Muscle of leg (tissue), 3 donors: ENCODE measurements at regions not wholly inside any gene's neighbourhood (a gene's known extent, or its start where the extent isn't known, plus 50 kb on each side); places are given as distances from the start of the nearest gene placed in this dataset.

ENCODE experiments used
- DNase-seq: peaks from one replicate; pipeline ENCODE4 v3.0.0; 2013
- H3K27ac ChIP-seq: one replicate; pipeline ENCODE4 v1.5.1; 2013; ENCODE audit warnings: mild to moderate bottlenecking, low read length, control low read depth
- H3K27me3 ChIP-seq: one replicate; pipeline ENCODE4 v1.6.1; 2013; ENCODE audit warnings: low read length; ENCODE audit not compliant: control insufficient read depth, insufficient read depth
- H3K36me3 ChIP-seq: one replicate; pipeline ENCODE4 v1.6.1; 2013; ENCODE audit warnings: low read length; ENCODE audit not compliant: control insufficient read depth, insufficient read depth
- H3K4me1 ChIP-seq: one replicate; pipeline ENCODE4 v1.6.1; 2013; ENCODE audit warnings: low read length; ENCODE audit not compliant: control insufficient read depth, insufficient read depth
- H3K4me3 ChIP-seq: one replicate; pipeline ENCODE4 v1.5.1; 2013; ENCODE audit warnings: low read length, control low read depth
- H3K9me3 ChIP-seq: replicated peaks from 2 replicates; pipeline ENCODE4 v1.6.1; 2013; ENCODE audit warnings: low read depth, low read length; ENCODE audit not compliant: control insufficient read depth
- WGBS: methylation state at CpG from one replicate; pipeline ENCODE4 v1.1.5; 2013; ENCODE audit warnings: missing lambda C conversion rate; ENCODE audit not compliant: insufficient coverage; 5-methylcytosine and 5-hydroxymethylcytosine counted together

DNA sequence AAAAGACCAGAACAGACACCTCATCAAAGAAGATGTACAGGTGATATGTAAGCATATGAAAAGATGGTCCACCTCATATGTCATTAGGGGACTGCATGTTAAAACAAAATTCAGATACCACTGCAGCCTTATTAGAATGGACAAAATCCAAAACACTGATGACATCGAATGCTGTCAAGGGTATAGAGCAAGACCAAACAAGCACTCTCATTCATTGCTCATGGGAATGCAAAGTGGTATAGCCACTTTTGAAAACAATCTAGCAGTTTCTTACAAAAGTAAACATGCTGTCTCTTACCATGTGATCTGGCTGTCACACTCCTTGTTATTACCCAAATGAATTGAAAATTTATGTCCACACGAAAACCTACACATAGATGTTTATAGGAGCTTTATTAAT lies 426.6 kb upstream of the ESRRG start:
- WGBS: no CpG with 5 or more reads among the region's 2 CpGs
- no peaks in the 10 kb centered on the region for H3K36me3 ChIP-seq
- H3K27ac ChIP-seq: no peak overlapping the region
- H3K4me3 ChIP-seq: no peak overlapping the region
- no peaks in the 10 kb centered on the region for H3K27me3 ChIP-seq
- H3K9me3 ChIP-seq: no peaks in the 10 kb centered on the region
- no peak for DNase-seq
- H3K4me1 ChIP-seq: no peaks in the 10 kb centered on the region

DNA sequence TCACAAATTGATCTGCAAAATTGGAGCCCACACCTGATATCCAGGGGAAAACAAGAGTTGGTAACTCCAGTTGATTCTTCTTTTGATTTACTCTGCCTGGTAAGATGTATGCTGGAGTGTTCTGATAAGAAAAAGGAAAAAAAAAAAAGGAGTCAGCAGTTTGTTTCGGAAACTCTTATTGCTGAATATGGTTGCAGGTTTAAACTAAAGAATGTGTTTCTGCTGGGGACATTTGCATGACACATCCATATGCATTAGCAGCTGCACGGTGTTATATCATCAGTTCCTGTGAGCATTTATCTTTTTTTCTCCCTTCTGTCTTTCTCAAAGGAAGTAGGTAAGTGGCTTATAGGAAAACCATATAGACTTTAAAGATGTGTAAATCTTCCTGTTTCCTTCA lies 418.5 kb upstream of the ESRRG start:
- Histone ChIP-seq H3K27ac (no peak overlapping the region), H3K36me3 (no peaks in the 10 kb centered on the region), H3K4me1 (peaks cover 19% of the 10 kb centered on the region), H3K9me3 (no peaks in the 10 kb centered on the region), H3K27me3 (peaks cover 42% of the 10 kb centered on the region), H3K4me3 (no peak overlapping the region)
- WGBS: no CpG with 5 or more reads among the region's 2 CpGs
- no peak for DNase-seq

- no peak for DNase-seq
- Histone ChIP-seq H3K27ac (no peak overlapping the region), H3K4me3 (peak overlapping the region; percentile 21), H3K4me1 (peaks cover 29% of the 10 kb centered on the region), H3K27me3 (peaks cover 55% of the 10 kb centered on the region), H3K9me3 (no peaks in the 10 kb centered on the region), H3K36me3 (no peaks in the 10 kb centered on the region)
- WGBS: 53% methylated on average over 3 of the region's 30 CpGs
Measured at GRCh38 chr1:217140041-217140901, 417.0 kb upstream of the ESRRG start.

DNA sequence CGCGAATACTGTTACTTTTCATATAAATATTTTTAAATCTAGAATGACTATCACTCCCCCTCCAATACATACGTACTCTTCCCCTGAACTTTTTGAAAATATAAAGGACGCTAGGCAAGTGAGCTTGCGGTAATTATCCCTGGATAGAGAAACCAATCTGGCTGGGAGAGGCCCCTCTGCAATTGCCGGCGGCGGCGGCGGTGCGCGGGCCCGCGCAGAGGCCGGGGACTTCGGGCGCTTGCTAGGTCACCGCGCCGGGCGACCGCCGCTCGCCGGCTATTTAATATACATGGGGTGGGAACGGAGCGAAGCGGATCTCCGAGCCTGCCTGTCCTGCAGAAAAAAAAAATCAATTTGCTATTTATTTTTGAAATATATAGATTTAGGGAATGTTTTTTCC lies 416.3 kb upstream of the ESRRG start:
- 13% methylated on average over 6 of the region's 29 CpGs for WGBS
- Histone ChIP-seq H3K27ac (no peak overlapping the region), H3K27me3 (peaks cover 63% of the 10 kb centered on the region), H3K4me1 (peaks cover 32% of the 10 kb centered on the region), H3K36me3 (no peaks in the 10 kb centered on the region), H3K9me3 (no peaks in the 10 kb centered on the region), H3K4me3 (peak overlapping the region; percentile 21)
- peak; percentile 33 for DNase-seq

- Histone ChIP-seq H3K4me3 (no peak overlapping the region), H3K27me3 (peaks cover 69% of the 10 kb centered on the region), H3K4me1 (peaks cover 36% of the 10 kb centered on the region), H3K27ac (no peak overlapping the region), H3K36me3 (no peaks in the 10 kb centered on the region), H3K9me3 (no peaks in the 10 kb centered on the region)
- DNase-seq: no peak
- WGBS: 38% methylated on average over 4 of the region's 12 CpGs
Measured at GRCh38 chr1:217138799-217139466, 415.7 kb upstream of the ESRRG start.

- H3K36me3 ChIP-seq: no peaks in the 10 kb centered on the region
- H3K27ac ChIP-seq: no peak overlapping the region
- DNase-seq: no peak
- H3K9me3 ChIP-seq: no peaks in the 10 kb centered on the region
- peaks cover 74% of the 10 kb centered on the region for H3K27me3 ChIP-seq
- peaks cover 37% of the 10 kb centered on the region for H3K4me1 ChIP-seq
- 15% methylated on average over 17 of the region's 29 CpGs for WGBS
- no peak overlapping the region for H3K4me3 ChIP-seq
Measured at GRCh38 chr1:217138173-217138765, 415.0 kb upstream of the ESRRG start.

DNA sequence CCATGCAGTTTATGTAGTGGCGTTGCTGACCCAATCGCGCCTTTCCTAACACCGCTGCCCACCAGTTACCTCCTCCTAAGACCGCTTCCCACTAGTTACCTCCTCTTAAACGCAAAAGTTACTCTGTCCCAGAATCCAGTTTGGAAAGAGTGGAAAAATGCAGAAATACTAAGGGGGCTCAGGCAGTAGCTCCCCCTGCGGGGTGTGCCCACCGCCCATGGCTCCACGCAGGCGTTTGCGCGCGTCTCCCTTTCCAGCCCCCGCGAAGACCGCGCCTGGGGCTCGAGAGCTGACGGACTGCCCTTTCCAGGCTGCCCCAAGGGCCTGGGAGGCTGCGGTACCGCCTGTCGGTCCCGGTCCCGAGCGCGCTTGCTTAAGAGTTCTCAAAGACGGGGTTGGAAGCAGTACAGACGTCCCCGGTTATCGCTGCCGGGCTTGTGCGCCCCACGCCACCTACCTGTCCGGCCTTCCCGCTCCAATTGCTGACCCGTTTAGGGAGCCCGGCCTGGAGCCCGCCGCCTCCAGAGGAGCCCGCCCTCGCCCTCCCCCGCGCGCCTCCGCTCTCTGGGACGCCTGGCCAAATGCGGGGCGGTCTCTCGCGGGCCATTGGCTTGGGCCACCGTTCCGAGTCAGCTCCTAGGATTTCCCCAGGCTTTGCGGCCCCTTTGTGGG lies 414.1 kb upstream of the ESRRG start:
- no peak for DNase-seq

GRCh38 chr1:217136895-217137205 lies 413.6 kb upstream of the ESRRG start:
- H3K36me3 ChIP-seq: no peaks in the 10 kb centered on the region
- H3K4me3 ChIP-seq: no peak overlapping the region
- H3K9me3 ChIP-seq: no peaks in the 10 kb centered on the region
- H3K27me3 ChIP-seq: peaks cover 88% of the 10 kb centered on the region
- no peak overlapping the region for H3K27ac ChIP-seq
- DNase-seq: no peak
- 41% methylated on average over 5 of the region's 11 CpGs for WGBS
- H3K4me1 ChIP-seq: peaks cover 37% of the 10 kb centered on the region

More for the DNA sequence above, 414.1 kb upstream of the ESRRG start:
- Histone ChIP-seq H3K4me3 (peak overlapping the region; percentile 15), H3K36me3 (no peaks in the 10 kb centered on the region), H3K9me3 (no peaks in the 10 kb centered on the region), H3K27ac (no peak overlapping the region), H3K27me3 (peaks cover 83% of the 10 kb centered on the region), H3K4me1 (peaks cover 37% of the 10 kb centered on the region)
- WGBS: 5% methylated on average over 47 of the region's 53 CpGs

- Histone ChIP-seq H3K27ac (no peak overlapping the region), H3K36me3 (no peaks in the 10 kb centered on the region), H3K4me3 (peak overlapping the region; percentile 56), H3K27me3 (peaks cover 89% of the 10 kb centered on the region), H3K9me3 (no peaks in the 10 kb centered on the region), H3K4me1 (peaks cover 37% of the 10 kb centered on the region)
- 20% methylated on average over 20 of the region's 36 CpGs for WGBS
- no peak for DNase-seq
Measured at GRCh38 chr1:217135987-217136894, 413.0 kb upstream of the ESRRG start.
